ENCODE measurements at regions not wholly inside any gene's neighbourhood (a gene's known extent, or its start where the extent isn't known, plus 50 kb on each side); places are given as distances from the start of the nearest gene placed in this dataset.

- Histone ChIP-seq H3K27ac (ENCODE audit: low read depth, low read length) (no peak overlapping the region), H2AFZ (ENCODE audit: low read length) (no peak overlapping the region), H3K23ac (ENCODE audit: insufficient read length) (no peak overlapping the region), H3K4ac (replicated peaks; ENCODE audit: insufficient read length, low read depth, low read length) (no peak overlapping the region), H2BK15ac (ENCODE audit: low read length) (no peak overlapping the region), H3K27me3 (replicated peaks in 1 of 4; ENCODE audit: control insufficient read depth in 3 of 4, extremely low read depth in 1 of 4, insufficient read depth in 3 of 4, low read length in 3 of 4) (no peaks in the 10 kb centered on the region), H3K4me1 (replicated peaks in 1 of 4; ENCODE audit: control insufficient read depth in 3 of 4, insufficient read depth in 4 of 4, low read length in 3 of 4) (no peaks in the 10 kb centered on the region; a peak in 1 of 7 replicates), H4K8ac (ENCODE audit: extremely low read depth, insufficient read depth, low read length) (peak overlapping the region; percentile 51; the same call in 1 of the 2 replicates), H3K79me2 (ENCODE audit: control insufficient read depth in 1 of 2, insufficient read depth in 2 of 2, low read length in 2 of 2) (no peaks in the 10 kb centered on the region), H3K56ac (replicated peaks; ENCODE audit: insufficient read length, low read depth, low read length) (no peak overlapping the region), H4K5ac (ENCODE audit: insufficient read length, low read depth, low read length) (no peak overlapping the region), H2BK12ac (ENCODE audit: low read depth, low read length) (no peak overlapping the region), H2BK5ac (ENCODE audit: low read depth, low read length) (no peak overlapping the region), H3K14ac (ENCODE audit: insufficient read length) (no peak overlapping the region), H4K20me1 (replicated peaks in 1 of 2; ENCODE audit: control insufficient read depth in 1 of 2, insufficient read depth in 2 of 2, low read length in 2 of 2) (no peaks in the 10 kb centered on the region), H4K91ac (replicated peaks; ENCODE audit: insufficient read length, low read length) (no peak overlapping the region), H3K23me2 (ENCODE audit: low read depth, low read length) (no peaks in the 10 kb centered on the region), H3K4me3 (ENCODE audit: extremely low read depth in 1 of 4, insufficient read depth in 2 of 4, low read depth in 3 of 4, low read length in 4 of 4) (no peak overlapping the region), H3K79me1 (ENCODE audit: low read depth, low read length) (no peaks in the 10 kb centered on the region), H2BK120ac (replicated peaks; ENCODE audit: low read depth, low read length) (no peak overlapping the region), H3K9me3 (ENCODE audit: insufficient read depth in 2 of 2, low read depth in 1 of 2, low read length in 1 of 2) (no peaks in the 10 kb centered on the region), H3K9ac (replicated peaks in 1 of 4; ENCODE audit: extremely low read depth in 1 of 4, low read depth in 3 of 4, low read length in 3 of 4) (no peak overlapping the region), H3K18ac (ENCODE audit: extremely low read depth, low read length) (no peak overlapping the region), H3K4me2 (ENCODE audit: insufficient read depth in 1 of 2, low read depth in 2 of 2, low read length in 2 of 2) (no peak overlapping the region), H2AK5ac (ENCODE audit: low read depth, low read length) (no peak overlapping the region), H3K36me3 (ENCODE audit: control insufficient read depth in 2 of 4, insufficient read depth in 4 of 4, low read length in 3 of 4) (no peaks in the 10 kb centered on the region), H2BK20ac (ENCODE audit: low read length) (no peak overlapping the region)
- 84% methylated on average over 11 of the region's 13 CpGs; no CpG with 5 or more reads in 1 of the 2 experiments for WGBS, 2 experiments (ENCODE audit: extremely low coverage in 1 of 2, insufficient coverage in 1 of 2, insufficient read length in 1 of 2, insufficient replicate concordance in 2 of 2, low coverage in 1 of 2, low lambda C conversion rate in 2 of 2, missing lambda C conversion rate in 1 of 2)
- POLR2A ChIA-PET (ENCODE audit: partially characterized antibody): no interaction called here
- FAIRE-seq (no peak), DNase-seq (ENCODE audit: low read depth in 1 of 2, low spot score in 2 of 2) (no peak)
- CTCF ChIA-PET (ENCODE audit: partially characterized antibody): interaction anchor here (1.6 kb wide), 1 partner anchor 17 kb away, joined by 4 read pairs; no protein-coding TSS in a partner anchor
- no peak for TF ChIP-seq NANOG (IDR thresholded peaks at IDR 0.05; ENCODE audit: insufficient read depth, low read depth, low read length, poor library complexity, severe bottlenecking)
- no peak for TF ChIP-seq RNF2 (IDR thresholded peaks at IDR 0.05; ENCODE audit: borderline replicate concordance, low read depth, low read length, missing control alignments, poor library complexity, severe bottlenecking)
- TF ChIP-seq SP4 (IDR thresholded peaks at IDR 0.05; ENCODE audit: low read length): no peak
- TF ChIP-seq HDAC2 (IDR thresholded peaks at IDR 0.05; ENCODE audit: borderline replicate concordance in 1 of 2, low read depth in 2 of 2, low read length in 2 of 2): no peak
- no peak for TF ChIP-seq SP2 (IDR thresholded peaks at IDR 0.05; ENCODE audit: low read length)
- TF ChIP-seq EP300 (IDR thresholded peaks at IDR 0.05; ENCODE audit: borderline replicate concordance in 1 of 2, low read depth in 2 of 2, low read length in 2 of 2): no peak
- no peak for TF ChIP-seq E2F6 (IDR thresholded peaks at IDR 0.05)
- TF ChIP-seq BCL11A (IDR thresholded peaks at IDR 0.05; ENCODE audit: low read depth in 2 of 2, low read length in 2 of 2): no peak
Measured at GRCh38 chr4:8780086-8780485, 91.6 kb downstream of the HMX1 start.

Measured in H1 (cell line).